Adrenal gland (tissue), 5 donors: ENCODE measurements at regions not wholly inside any gene's neighbourhood (a gene's known extent, or its start where the extent isn't known, plus 50 kb on each side); places are given as distances from the start of the nearest gene placed in this dataset.
"Not testable (repeated sequence)": the region's sequence is repeated elsewhere in the genome, so short reads cannot be mapped to it uniquely, and the experiment has no call there.

ENCODE experiments used
- CTCF ChIP-seq, 6 experiments: fragments of 450-650 bp in 4 of 6; fragments of 200-600 bp in 2 of 6; sonication (generic) in 1 of 6; IDR thresholded peaks; 1 replicate in 5 of 6; 2 replicates in 1 of 6; pipeline versions ENCODE4 v1.5.1 to v1.8.0; 2016 to 2021; ENCODE audit warnings: antibody characterized with exemption in 6 of 6, mild to moderate bottlenecking in 2 of 6, moderate library complexity in 1 of 6
- POLR2A ChIP-seq, 2 donors: fragments of 450-650 bp; IDR thresholded peaks; one replicate each; pipeline ENCODE4 v1.6.1; 2017; ENCODE audit warnings: antibody characterized with exemption in 2 of 2, mild to moderate bottlenecking in 2 of 2, moderate library complexity in 1 of 2
- donor health status: DM: no; HTN: no; CAD: no.

- not testable (repeated sequence) for TF ChIP-seq CTCF, POLR2A (IDR thresholded peaks at IDR 0.05)
These were observed 1187.5 kb downstream of the NXPH1 start for GRCh38 chr7:9620899-9621298.
